NOMO-1 (cell line): ENCODE measurements at regions not wholly inside any gene's neighbourhood (a gene's known extent, or its start where the extent isn't known, plus 50 kb on each side); places are given as distances from the start of the nearest gene placed in this dataset.

Source experiments
- DNase-seq, 2 experiments: peaks; one replicate each; lab custom pipeline; 2025; ENCODE audit not compliant: unreplicated experiment in 2 of 2; lab: John Stamatoyannopoulos, UW

DNA sequence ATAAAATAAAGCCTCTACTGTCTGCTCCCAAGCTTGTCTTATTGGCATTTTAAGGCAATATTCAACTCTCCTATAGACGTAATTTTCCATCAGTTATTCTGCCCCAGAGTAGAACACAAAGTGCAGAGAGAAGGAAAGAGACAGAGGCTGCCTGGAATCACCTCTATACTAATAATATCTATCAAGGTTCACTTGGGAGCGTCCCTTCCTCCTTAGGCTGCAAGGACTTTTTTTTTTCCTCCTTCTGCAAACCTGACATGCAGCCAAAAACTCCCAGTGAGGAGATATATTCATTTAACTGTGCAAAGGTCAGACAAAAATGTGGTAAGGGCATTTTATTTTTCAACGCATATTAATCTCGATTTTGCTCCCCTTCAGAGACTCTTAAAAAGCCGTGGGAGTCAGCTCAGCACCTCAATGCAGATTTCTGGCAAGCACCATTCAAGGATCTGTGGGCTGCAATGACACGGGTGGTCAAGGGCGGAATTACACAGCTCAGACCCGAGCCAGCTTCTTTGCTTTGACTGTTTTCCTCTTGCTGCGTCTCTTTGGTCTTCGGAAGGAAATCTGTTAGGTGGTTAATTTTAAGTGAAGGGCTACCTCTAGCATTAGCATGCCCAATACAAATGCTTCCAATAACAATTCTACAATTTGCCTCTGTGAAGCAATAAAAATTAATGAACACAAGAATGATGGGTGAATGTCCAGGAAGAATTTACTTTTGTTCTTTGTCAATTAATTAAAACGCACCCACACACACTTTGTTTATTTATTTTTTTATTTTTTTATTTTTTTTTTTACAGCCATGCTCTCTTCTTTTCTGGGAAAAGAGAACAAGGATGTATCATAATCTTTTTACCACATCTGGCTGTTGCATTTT is 587.7 kb upstream of the GRAMD2B start:
- no peak for DNase-seq

DNA sequence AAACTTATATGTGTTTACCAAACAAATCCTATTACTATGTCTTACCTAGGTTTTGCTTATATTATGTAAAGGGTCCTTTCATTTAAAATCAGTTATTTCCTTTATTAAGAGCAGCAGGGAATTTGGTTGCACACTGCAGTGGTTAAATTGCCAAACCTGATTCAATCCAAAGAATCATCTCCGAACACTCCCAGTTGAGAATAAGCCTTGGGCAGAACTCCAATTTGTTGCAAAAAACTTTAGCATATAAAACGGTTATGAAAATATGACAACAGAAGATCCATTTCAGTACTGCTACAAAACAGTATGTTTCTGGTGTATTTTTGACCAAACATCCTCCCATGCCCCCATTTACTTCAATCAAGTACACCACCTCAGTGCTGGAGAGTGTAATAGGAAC is 587.0 kb upstream of the GRAMD2B start:
- DNase-seq, result no peak

DNA sequence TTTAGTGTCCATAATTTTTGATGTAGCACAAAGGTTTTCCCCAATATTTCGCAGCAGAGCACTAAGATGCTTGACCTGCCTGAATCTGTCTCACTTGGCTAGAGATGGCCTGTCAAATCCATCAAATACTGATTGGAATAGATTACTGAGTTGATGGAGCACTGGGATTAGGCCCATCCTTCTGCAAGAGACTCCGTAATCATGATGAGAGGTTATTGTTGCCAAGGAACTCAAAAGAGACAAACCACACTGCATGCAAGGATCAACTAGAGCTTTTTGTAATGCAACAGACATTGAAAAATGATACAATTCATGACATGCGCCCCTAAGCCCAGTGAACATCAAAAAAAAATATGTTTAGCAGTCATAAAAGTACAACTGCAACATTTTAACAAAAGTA is 585.3 kb upstream of the GRAMD2B start:
- no peak for DNase-seq

DNA sequence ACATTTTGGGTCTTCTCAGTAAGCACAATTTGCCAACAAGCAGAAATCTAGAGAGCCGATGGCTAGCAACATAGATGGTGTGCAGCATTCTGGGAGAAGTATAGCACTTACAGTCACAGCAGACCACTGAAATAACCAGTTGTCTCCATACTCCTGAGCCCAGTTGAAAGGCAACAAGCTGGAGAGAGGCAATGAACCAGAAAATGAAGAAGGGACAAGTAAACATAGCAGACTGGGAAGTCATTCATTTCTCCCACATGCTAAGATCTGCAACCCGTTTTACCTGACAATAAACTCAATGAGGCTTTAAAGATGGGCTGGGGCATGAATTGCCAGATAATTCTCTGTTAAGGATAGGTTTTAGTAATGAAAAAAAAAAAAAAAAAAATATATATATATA is 575.6 kb upstream of the GRAMD2B start:
- no peak for DNase-seq

DNA sequence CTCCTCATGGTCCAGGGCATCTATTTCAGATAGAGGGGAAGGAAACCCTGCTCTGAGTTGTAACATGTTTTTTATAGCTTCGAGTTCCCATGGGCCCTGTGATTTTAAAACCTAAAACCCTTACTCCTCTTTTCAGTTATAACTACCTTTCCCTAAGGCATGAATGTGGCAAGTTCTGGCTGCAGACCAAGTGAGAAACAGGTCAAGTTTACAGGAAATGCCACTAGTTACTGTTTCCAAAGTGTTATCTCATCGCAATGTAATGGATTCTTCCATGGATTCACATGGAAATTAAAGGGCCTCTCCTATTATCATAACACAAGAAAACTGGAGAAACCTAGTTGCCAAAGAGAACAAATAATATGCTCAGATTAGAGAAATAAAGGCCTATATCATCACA is 574.5 kb upstream of the GRAMD2B start:
- no peak for DNase-seq

DNA sequence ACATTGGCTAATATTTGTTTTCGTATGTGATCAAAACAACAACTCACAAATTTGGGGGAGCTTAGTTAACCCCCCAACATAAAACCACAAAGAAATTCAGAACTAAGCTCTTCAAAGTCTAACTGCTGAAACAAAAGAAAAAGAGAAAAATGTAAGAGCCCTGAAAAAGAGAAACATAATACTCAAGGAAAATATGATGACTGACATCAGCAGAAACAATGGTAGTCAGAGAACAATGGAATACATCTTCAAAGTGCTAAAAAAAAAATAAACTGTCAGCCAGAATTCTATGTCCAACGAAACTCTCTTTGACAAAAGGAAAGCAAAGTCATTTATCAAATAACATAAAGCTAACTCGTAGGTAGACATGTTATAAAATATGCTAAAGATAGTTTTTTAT is 566.3 kb upstream of the GRAMD2B start:
- DNase-seq, result no peak

DNA sequence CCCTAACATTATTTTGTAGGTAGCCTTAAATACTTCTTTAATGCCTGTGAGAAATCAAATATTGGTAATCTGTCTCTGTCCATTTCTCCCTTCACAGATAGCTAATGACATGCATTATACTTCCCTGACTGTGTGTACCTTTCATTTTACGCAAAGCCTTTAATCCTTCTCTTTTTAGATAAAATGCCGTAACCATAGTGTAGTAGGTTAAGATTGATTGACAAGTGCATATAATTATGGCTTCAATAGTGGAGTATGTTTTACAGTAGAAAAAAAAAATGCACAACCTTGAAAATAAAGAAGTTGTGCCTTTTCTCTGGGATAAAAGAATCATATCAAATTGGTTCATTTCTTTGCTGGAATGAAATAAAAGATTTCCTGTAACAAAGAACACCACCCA is 559.6 kb upstream of the GRAMD2B start:
- DNase-seq, result no peak

DNA sequence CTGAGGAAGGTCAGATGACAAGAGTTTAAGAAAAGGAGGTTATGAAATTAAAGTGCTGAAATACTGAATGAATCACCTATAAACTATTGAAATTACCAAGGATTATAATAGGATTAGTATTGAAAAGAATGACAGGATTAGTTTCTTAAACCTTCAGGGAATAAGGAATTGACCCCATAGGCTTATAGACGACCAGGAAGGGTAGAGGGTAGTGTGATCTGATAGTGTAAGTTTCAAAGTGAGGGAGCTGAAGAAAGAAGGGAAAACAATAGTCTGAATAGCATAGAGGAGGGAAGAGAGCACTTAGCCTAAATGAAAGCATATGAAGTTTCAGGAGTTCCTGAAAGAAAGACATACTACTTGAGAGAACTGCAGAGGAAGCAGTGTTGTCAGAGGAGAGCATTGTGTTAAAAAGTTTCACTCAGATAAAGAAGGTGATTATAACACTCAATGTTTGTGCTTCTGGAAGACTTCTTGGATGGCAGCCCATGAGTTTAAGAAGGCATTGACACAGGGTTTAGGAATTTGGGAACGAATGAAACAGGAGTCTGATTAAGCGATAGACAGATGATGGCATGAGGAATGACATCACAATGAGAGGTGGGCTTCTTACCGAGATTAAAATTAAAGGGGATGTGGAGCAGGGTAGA is 557.9 kb upstream of the GRAMD2B start:
- DNase-seq, result no peak

DNA sequence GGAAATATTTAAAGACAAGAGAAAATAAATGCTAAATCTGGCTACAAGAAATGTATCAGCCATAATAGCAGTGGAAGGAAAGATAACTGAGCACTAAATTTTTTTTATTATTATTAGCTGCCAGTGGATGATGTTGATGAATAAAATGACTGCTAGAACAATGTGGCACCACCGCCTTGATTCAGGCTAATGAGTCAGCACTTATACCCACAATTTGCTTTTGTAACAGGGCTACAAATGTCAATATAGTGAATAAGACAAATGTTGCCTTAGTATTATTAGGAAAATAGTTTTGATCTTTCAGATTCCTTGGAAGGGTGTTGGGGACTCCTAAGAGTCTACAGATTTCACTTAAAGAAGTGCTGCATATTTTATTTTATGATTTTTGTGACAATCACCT is 555.2 kb upstream of the GRAMD2B start:
- no peak for DNase-seq

DNA sequence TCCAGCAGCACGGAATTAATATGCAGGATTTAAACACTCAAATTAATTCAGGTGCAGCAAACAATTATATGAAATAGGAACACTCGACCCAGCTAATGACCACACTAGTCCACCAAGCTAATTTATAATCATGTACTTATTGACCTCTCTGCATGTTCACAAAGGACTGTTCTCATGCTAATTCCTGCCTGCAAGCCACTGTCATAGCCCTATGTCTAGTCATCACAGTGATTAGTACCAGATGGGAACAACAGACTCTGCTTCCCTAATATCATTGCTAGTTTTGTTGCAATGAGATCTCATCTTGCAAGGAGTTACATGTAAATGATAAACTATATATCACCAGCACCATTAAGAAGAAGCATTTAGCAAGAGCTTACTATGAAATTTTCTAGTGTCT is 553.0 kb upstream of the GRAMD2B start:
- no peak for DNase-seq

DNA sequence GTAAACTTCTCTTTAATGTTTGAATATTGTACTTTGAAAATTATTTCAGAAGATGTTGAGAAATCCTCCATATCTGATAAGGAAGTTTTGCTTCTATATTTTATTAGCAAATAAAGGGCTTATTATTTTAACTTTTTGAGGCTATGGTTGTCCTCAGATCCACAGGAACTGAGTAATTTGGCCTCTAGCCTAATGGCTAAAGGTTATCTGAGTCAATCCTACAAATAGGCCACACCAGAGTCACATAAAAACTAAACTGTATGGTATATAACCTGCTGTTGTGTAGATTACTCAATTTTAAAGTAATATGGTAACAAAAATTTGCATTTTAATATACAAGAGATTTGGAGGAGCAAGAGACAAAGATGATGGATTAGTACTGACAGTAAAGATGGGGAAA is 549.2 kb upstream of the GRAMD2B start:
- no peak for DNase-seq

DNA sequence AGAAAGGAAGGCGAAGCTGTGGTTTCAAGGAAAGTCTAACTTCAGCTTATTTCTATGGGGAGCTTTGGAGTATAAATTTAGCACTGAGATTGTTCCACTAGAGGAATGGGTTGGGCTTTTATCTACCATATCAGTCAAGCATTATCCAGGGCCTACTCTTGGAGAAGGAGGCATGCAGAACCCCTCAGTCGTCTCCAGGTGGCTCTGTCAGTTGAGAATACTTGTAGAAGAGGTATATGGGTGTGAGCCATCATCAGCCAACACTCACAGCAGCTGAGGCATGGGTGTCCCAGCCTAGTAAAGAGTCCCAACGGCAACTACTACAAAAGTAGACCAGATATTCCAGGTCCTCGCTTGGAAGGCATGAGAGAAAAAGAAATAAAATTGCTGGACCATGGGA is 548.5 kb upstream of the GRAMD2B start:
- no peak for DNase-seq

DNA sequence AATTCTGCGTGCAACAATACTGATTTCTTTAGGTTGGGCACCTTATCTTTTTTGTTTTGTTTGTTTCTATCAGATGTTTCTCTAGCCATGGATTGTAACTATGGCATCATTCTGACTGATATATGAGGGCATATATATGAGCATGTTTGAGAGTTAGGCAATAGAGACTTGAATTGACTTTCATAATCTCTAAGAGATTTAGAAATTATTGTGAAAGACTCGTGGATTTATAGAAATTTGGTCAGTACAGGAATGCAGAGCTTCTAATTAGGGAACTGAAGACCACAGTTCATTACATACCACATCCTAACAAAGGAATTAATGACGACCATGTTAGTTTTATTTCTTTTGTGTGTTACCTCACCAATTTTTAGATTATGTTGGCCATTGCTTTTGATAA is 546.0 kb upstream of the GRAMD2B start:
- peak in 1 of 2 experiments; percentile 13 for DNase-seq

DNA sequence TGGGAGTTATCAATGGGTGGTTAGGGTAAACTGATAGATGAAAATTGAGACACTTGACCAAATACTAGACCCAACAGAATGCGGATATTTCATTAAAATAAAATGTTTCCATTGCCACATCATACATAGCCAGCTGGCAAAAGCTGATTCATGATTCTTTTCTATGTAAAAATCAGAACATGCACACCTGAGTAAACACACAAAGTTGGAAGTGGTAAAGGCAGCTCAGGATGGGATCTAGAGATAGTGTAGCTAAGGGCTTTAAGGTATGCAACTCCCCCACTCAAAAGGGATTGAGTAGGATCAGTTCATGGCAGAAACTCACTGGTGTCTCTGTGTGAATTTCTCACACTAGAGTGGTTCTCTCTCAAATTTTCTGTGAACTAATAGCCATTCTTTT is 541.1 kb upstream of the GRAMD2B start:
- no peak for DNase-seq

DNA sequence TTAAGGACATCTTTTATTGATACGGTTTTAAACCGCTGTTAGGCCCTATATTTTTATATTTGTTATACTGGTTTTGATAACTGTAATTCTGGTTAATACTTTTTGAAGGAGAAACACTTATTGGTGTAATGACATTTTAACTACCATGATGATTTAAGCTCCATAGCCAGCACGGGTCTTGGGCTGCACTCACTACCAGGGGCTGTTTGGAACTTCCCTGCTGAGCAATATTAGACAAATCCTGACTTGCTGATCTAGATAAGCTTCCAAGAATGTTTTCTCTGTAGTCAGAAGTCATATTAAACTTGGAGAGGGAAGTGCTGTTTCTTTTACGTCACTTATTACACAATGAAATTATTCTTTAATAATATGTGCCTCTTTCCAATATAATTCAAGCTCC is 540.0 kb upstream of the GRAMD2B start:
- no peak for DNase-seq

DNA sequence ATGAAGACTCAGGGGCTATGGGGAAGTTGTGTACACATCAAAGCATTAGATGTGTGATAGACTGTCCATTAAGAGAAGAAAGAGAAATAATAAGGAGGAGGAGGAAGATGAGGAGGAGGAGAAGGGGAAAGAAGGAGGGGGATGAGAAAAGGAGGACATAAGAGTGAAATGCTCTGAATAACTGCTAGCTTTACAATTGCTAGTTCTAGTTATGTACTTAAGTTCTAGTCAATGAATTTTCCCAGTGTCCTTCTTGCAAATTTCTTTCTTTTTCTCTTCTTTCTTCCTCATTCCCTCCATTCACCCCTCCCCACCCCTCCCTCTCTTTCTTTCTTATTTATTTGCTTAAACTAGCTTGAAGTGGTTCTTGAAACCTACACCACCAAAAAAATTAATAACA is 534.9 kb upstream of the GRAMD2B start:
- no peak for DNase-seq

DNA sequence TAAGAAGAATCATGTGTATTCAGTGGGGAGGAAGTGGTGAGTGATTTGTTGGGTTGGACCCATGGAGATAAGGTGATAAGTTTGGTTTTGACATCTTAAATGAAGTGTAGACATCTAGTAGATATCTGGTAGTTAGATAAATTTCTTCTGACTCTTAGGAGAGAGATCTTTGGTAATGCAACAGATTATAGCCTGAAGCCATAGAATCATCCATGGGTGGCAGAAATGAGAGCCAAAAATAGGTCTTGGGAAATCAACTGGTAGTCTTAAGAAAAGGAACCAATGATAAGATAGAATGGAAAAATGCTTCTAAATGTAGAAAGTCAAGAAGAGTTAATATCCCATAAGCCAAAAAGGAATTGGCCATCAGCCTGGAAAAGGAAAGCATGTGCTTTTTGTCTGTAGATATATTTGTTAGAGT is 532.7 kb upstream of the GRAMD2B start:
- DNase-seq, result no peak

DNA sequence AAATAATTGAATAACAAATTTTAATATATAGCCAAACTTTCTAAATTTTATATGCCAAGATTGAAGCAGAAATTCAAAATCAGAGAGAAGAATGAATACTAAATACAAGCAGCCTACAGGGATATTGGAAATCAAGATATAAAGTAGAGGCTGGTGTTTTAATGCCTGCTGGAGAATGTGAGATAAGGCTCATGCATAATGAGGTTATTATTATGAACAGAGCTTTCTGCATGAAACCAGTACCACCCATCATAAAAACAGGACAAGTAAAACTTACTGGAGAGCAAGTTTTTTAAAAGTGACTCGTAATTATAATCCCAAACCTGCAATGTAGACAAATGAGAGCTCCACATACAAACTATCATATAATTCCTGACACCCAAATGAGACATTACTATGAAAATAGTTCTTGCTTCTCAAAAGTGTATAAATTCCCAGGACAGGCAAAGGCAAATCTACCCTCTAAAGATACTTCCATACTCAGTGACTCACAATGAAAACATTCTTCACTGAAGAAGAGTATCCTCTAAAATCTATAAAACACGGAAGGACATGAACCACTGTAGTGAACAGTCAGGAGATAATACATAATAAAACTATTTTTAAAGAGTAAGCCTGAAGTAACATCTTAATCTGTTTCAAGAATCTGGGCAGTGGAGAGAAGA is 532.0 kb upstream of the GRAMD2B start:
- DNase-seq, result no peak

DNA sequence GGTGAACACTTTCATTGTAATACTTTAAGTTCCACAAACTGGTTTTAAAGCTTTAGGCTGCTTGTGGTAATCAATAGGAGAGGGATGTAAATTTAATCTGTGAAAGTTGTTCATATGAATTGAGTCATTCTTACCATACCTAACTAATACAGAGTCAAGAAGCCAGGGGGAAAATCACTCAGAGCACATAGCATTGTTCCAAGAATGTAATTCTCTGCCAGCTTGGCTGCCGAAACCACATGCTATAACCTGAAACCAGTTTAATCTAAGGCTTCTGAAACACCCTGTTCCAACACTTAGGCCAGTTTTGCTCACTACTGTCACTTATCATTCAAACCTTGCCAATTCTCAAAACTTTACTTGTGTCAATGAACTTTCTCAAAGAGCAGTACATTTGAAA is 528.8 kb upstream of the GRAMD2B start:
- DNase-seq, result no peak

DNA sequence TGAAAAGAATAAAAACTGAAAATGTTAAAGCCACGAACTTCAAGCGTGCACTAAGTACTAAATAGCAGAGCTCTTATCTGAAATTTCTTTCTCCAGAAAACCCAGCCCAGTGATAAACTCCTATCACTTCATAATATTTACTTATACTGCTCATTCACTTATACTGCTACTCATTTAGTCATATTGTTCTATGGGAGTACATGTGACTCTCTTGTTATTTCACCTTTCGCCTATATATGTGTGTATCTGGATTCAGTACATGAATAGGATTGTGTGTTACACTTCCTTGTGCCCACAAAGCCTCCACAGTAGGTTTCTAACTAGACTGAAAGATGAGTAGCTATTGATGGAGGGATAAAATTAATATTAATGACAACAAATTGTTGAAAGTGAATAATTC is 526.8 kb upstream of the GRAMD2B start:
- DNase-seq, result no peak

DNA sequence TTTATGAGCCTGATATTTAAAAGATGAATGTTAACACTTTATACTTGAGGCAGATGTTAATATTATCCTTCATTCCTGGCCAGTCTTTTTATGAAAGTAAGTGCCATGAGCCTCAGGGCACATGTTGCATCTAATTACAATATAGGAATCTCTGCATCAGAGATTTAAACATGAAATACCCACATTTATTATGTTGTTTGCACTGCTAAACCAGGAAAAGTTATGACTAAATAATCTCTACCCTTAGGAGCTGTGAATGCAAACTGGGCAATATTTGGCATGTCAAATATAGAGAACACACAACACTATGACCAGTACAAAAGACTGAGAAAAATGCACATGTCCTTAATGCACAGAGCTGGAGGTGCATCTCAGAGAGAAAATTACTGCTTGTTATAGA is 526.1 kb upstream of the GRAMD2B start:
- no peak for DNase-seq

DNA sequence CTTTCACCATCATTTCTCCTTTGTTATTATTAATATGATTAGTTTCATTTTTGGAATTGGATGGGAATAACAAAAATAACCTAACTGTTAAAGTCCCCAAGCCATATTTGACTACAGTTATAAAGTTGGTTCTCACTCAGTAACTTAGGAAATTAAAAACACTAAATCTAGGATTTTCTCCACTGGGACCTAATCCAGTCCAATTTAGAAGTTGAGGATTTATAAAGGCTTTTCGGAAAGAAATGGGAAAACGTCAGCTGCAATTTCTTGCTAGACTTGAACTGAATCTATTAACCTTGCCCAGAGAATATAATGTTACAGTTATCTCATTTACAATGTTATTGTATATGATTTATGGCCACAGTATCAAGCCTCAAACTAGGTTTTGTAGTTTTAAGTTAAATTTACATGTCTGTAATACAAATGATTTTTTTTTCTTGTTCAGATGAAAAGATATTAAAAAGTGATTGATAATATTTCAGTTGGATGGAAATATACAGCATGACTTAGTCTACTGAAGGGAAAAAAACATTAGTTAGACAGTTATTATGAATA is 524.3 kb upstream of the GRAMD2B start:
- no peak for DNase-seq
